ENCODE measurements at regions not wholly inside any gene's neighbourhood (a gene's known extent, or its start where the extent isn't known, plus 50 kb on each side); places are given as distances from the start of the nearest gene placed in this dataset.
"Not testable (repeated sequence)": the region's sequence is repeated elsewhere in the genome, so short reads cannot be mapped to it uniquely, and the experiment has no call there.

DNA sequence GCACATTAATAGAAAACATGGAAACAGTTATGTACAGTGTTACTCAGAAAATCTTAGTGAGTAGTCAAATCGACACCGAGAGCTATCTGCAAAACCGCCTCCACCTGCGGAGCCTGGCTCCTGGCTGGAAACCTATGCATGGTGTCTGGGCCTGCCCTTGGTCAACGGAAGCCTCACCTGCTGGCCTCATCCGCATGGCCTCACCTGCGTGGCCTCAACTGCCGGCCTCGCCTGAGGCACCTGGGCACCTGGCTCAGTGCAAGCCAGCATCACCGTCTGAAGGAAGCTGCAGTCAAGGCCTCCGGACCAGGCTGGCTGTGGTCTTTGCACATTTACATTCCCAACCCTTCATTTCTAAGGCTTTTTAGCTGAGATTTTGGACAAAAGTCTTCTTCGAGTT, 352.1 kb downstream of the POM121L12 start:
- DNase-seq (ENCODE audit: low read depth, low spot score), result no peak

- DNase-seq (ENCODE audit: low read depth, low spot score), result no peak
These were observed 362.5 kb downstream of the POM121L12 start for GRCh38 chr7:53397911-53398310.

GRCh38 chr7:53398566-53398965, 363.1 kb downstream of the POM121L12 start:
- no peak for DNase-seq (ENCODE audit: low read depth, low spot score)

GRCh38 chr7:53413021-53413420, 377.6 kb downstream of the POM121L12 start:
- DNase-seq (ENCODE audit: low read depth, low spot score), result no peak

DNA sequence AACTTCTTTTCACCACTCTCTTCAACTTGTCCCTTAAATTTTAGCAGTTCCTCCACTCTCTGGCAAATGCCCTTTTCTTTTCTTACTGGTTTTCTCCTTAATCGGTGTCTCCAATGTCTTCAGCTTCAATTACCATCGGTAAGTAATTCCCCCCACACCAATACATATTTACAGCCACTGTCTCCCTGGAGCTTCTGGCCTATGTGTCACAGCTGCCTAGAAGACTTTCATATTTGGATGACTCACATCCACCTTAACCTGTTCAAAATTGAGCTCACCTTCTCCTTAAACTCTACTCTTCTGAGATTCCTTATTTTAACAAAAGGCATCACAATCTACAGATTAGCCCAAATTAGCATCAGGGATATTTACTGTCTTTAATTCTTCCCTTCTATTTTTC, 380.4 kb downstream of the POM121L12 start:
- DNase-seq (ENCODE audit: low read depth, low spot score), result no peak

DNA sequence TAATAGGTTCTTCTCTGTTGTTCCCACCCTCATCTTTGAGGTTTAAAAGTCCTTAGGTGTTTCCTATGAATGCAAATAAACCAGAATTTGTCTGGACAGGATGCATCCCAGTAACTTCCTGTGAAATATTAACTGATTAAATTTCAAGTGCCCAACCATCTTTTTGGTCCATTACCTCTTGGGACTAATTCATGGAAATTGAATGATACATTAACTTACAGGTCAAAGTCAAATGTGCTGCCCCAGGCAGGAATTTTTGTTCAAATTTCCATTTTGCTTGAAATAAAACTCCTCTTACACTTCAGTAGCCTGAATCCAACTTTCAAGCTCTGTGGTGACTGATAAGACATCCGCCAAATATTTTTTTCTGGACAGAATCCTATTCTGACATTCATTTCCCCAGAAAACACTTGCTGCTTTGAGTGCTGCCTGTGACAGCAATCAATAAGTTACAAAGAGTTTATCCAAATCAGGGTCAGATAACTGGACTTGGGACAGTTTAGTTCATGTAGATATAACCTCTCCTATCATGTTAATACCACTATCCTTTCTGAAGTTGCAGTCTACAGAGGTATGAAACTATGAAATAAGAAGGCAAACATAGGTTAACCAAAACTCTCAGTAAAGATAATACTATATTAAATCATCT, 383.5 kb downstream of the POM121L12 start:
- DNase-seq (ENCODE audit: low read depth, low spot score), result no peak

DNA sequence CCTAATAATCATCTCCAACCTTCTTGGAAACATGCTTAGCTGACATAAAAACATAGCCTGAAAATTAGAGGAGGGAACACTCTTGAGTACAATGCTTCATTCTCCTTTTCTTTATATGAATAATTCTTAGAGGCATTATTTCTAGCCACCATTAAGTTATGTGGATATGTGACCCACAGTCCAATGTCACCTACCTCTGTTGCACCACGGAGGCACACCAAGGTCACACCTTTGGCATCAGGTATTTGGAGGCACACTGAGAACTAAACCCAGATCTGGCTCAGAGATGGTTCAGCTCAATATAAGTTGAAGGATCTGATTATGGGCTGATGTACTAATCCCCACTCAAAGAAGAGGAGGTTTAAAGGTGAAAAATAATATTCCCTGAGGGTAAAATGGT, 385.1 kb downstream of the POM121L12 start:
- no peak for DNase-seq (ENCODE audit: low read depth, low spot score)

- no peak for DNase-seq (ENCODE audit: low read depth, low spot score)
These were observed 386.9 kb downstream of the POM121L12 start for GRCh38 chr7:53422291-53422690.

- no peak for DNase-seq (ENCODE audit: low read depth, low spot score)
These were observed 390.8 kb downstream of the POM121L12 start for GRCh38 chr7:53426145-53426750.

DNA sequence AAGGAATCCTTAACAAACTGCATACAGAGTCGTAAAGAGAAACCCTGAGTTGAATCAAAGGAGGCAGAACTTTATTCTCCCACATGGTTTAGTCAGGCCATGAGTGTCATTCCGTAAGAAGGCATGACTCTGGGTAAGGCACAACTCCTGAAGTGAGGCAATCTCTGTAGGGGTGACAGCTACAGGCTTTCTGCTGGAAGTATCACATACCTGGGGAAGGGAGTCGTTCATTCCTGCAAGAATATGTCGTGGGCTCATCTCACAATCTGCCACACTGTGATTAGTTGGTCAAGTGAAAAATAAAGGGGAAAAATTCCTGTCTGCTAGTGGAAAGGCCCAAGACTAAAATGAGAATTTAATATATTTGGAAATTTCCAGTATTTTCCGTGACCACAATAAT, 392.6 kb downstream of the POM121L12 start:
- DNase-seq (ENCODE audit: low read depth, low spot score), result no peak

DNA sequence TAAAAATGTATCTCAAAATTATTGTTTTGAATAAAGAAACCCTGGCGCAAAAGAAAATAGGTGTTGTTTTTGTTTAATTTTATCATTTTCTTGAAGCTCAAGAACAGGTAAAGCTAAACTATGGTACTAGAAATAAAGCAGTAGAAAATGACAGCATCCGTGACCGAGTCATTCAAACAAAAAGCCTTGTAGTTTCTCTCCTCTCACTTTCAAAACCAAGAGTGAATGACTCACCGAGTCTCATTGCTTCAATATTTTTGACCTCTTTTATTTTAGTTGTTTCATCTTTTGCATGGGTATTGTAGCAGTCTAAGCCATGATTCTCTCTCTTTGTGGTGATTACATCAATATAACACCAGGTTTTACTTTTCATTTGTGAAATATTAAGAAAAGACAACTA, 396.5 kb downstream of the POM121L12 start:
- no peak for DNase-seq (ENCODE audit: low read depth, low spot score)

DNA sequence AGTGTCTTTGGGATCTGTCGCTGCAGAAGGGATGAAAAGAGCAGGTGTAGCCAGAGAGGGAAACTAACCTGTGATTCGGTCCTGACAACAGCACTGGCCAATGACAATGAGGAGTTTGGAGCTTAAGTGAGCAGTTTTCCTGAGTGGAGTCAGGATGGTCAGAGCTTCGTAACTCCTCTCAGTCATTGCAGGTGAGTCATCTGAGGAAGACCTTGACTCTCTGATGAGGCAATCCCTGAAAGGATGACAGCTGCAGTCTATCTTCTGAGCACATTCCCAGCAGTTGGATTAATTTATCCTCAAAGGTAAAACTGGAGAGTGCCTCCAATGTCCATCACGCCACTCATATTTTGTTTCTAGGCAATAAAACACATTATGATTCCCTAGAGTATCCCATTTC, 401.9 kb downstream of the POM121L12 start:
- DNase-seq (ENCODE audit: low read depth, low spot score), result no peak

GRCh38 chr7:53446170-53446569, 410.7 kb downstream of the POM121L12 start:
- DNase-seq (ENCODE audit: low read depth, low spot score), result no peak

DNA sequence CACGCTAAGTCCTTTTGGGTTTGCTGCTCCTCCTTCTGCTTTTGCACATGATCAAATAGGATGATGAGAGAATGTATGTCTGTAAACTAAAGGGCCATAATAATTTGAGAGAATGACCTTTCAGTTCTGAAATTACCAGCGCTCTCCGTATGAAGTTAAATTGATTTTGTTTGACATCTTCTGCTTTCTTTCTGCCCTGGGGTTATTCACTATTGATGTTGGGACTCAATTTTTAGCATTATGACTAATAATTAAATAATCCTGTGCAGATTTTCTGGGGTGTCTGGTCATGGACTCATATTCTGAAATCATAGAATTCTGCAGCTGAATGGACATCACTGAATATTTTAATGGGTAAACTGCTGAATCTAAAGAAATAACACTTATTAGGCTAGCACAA, 423.2 kb downstream of the POM121L12 start:
- DNase-seq (ENCODE audit: low read depth, low spot score), result no peak

DNA sequence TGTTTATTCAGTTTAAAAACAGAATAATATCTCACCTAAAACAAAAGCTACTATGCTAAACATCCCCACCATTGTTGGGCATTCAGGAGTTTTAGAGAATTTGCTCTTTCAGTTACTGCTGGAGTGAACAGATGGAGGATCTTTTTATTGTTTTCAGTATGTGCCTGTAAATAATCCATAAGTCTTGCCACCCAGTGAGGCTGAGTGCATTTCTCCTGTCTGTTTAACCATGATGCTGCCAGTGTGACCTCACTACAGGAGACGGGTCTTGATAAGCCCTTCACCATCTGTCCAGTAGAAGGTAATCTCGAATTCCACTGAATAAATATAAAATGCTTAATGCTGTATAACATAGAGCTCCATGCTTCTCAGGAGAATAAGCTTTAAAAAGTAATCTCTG, 430.9 kb downstream of the POM121L12 start:
- no peak for DNase-seq (ENCODE audit: low read depth, low spot score)

DNA sequence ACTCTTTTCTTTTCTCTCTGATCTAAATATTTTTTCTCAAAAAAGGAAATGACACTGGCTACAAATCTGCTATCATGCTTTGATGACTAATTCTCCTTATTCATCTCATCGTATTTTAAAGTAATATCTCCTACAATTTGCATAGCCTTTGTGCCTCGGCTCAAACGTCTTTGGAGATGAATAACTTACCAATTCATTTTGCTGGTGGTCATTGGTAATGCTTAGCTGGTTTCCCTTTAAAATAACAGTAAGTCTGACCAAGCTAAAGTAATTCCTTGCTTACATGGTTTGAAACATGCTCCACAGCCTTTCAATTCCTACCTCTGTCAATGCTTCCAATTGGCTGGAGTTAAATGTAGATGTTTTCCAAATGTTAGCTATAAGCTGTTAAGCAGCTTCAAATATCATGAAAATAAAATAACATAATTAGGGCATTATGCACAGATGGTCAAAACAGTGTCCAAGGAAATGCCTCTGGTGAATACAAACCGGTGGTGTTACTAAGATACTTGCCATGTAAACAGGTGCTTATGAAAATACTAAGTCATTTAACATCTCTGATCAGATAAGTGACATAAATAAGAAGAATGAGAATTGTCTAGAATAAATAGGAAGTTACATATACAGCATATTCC, 435.0 kb downstream of the POM121L12 start:
- DNase-seq (ENCODE audit: low read depth, low spot score), result no peak

DNA sequence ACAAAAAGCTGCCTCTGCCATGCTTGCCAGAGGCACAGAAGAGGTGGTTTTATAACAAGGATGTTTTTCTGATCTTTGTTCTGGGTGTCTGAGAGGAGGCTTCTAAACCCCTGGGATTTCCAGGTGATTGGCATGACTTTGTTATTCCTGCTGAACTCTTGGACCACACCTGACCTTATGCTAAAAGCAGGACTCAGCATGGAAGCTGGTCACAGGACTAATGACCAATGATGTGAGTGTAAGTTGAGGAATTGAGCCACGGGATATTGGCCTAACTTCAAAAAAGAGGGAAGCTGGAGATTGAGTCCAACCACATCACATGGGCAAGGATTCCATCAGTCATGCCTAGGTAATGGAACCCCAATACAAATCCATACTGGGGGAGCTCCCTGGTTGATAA, 437.9 kb downstream of the POM121L12 start:
- DNase-seq (ENCODE audit: low read depth, low spot score), result no peak

GRCh38 chr7:53475776-53476175, 440.3 kb downstream of the POM121L12 start:
- no peak for DNase-seq (ENCODE audit: low read depth, low spot score)

- no peak for DNase-seq (ENCODE audit: low read depth, low spot score)
These were observed 441.1 kb downstream of the POM121L12 start for GRCh38 chr7:53476566-53476965.

DNA sequence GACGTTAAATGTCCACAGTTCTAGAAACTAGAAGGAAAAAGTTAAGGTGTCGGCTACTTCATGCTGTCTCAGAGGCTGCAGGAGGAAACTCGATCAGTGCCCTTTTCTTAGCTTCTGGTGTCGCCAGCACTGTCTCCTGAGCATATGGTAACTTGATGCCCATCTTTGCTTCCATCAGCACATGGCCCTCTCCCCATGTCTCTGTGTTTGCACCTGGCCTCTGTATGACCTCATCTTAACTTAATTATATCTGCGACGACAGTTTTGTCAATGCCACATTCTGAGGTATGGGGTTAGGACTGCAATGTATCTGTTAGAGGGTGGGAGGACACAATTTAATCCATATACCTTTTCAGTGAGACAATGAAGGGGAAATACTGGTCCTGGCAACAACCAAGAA, 449.9 kb downstream of the POM121L12 start:
- no peak for DNase-seq (ENCODE audit: low read depth, low spot score)

- DNase-seq (ENCODE audit: low read depth, low spot score), result no peak
These were observed 455.6 kb downstream of the POM121L12 start for GRCh38 chr7:53491051-53491450.

DNA sequence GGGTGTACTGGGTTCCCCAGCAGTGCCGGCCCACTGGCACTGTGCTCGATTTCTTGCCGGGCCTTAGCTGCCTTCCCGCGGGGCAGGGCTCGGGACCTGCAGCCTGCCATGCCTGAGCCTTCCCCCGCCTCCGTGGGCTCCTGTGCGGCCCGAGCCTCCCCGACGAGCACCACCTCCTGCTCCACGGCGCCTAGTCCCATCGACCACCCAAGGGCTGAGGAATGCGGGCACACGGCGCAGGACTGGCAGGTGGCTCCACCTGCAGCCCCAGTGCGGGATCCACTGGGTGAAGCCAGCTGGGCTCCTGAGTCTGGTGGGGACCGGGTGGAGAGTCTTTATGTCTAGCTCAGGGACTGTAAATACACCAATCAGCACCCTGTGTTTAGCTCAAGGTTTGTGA, 459.7 kb downstream of the POM121L12 start:
- DNase-seq (ENCODE audit: low read depth, low spot score), result not testable (repeated sequence)

- no peak for DNase-seq (ENCODE audit: low read depth, low spot score)
These were observed 464.6 kb downstream of the POM121L12 start for GRCh38 chr7:53500076-53500475.

All from pulmonary artery endothelial cell (primary cell).